ENCODE measurements at regions not wholly inside any gene's neighbourhood (a gene's known extent, or its start where the extent isn't known, plus 50 kb on each side); places are given as distances from the start of the nearest gene placed in this dataset.
"Not testable (repeated sequence)": the region's sequence is repeated elsewhere in the genome, so short reads cannot be mapped to it uniquely, and the experiment has no call there.

- TF ChIP-seq CTCF, POLR2A (IDR thresholded peaks at IDR 0.05): not testable (repeated sequence)
Observed at GRCh38 chr6:16014325-16014724, 114.6 kb upstream of the MYLIP start.

Data from right lobe of liver (tissue), 4 donors.